Endothelial cell of umbilical vein (primary cell): ENCODE measurements at regions not wholly inside any gene's neighbourhood (a gene's known extent, or its start where the extent isn't known, plus 50 kb on each side); places are given as distances from the start of the nearest gene placed in this dataset.

Experiments used
- BruUV-seq: library from RNA; stranded (reverse); fragments of 400-500 nt; replicated peaks from 2 replicates; lab custom pipeline; 2021; lab: Mats Ljungman, UMichigan
- CTCF ChIA-PET: fragments of 300-600, 350-600 bp; sonication (Branson Sonifier 250); formaldehyde crosslinking; loops from one replicate; lab custom pipeline; 2021; ENCODE audit warnings: antibody characterized with exemption, inconsistent platforms; lab: Charles Lee
- POLR2A ChIA-PET: fragments of 300-600, 350-600 bp; sonication (Branson Sonifier 250); formaldehyde crosslinking; loops from one replicate; lab custom pipeline; 2021; ENCODE audit warnings: antibody characterized with exemption, inconsistent platforms; lab: Charles Lee
- DNase-seq: peaks from one replicate; pipeline ENCODE4 v3.0.0-alpha.2; 2011; ENCODE audit warnings: low read depth, low spot score
- FAIRE-seq: peaks from 2 replicates; lab custom pipeline; 2011; peaks lifted over from hg19 to GRCh38; lab: Jason Lieb, UNC
- H2AFZ ChIP-seq: 2 replicates; pipeline ENCODE4 v1.6.0; 2012; ENCODE audit warnings: low read depth, low read length, control low read depth, inconsistent platforms
- H3K27ac ChIP-seq: 2 replicates; pipeline ENCODE4 v1.5.1; 2011; ENCODE audit warnings: low read depth, mild to moderate bottlenecking, control low read depth, low read length, moderate library complexity; ENCODE audit not compliant: insufficient read depth
- H3K27me3 ChIP-seq, 2 experiments: 2 replicates each; pipeline versions ENCODE4 v1.6.0 to v1.6.1; 2011; ENCODE audit warnings: low read length in 2 of 2, mixed read lengths in 1 of 2; ENCODE audit not compliant: control insufficient read depth in 2 of 2, insufficient read depth in 2 of 2
- H3K36me3 ChIP-seq, 2 experiments: 2 replicates in 1 of 2; 3 replicates in 1 of 2; pipeline ENCODE4 v1.5.1; 2011; ENCODE audit warnings: low read length in 2 of 2, mild to moderate bottlenecking in 1 of 2, moderate library complexity in 1 of 2; ENCODE audit not compliant: control insufficient read depth in 2 of 2, insufficient read depth in 2 of 2; ENCODE audit errors: extremely low read depth in 1 of 2
- H3K4me1 ChIP-seq: 3 replicates; pipeline ENCODE4 v1.5.1; 2011; ENCODE audit warnings: mild to moderate bottlenecking, low read length; ENCODE audit not compliant: control insufficient read depth, insufficient read depth; ENCODE audit errors: extremely low read depth
- H3K4me2 ChIP-seq: 2 replicates; pipeline ENCODE4 v1.6.1; 2011; ENCODE audit warnings: low read length, control low read depth, mixed read lengths; ENCODE audit not compliant: insufficient read depth
- H3K4me3 ChIP-seq, 3 experiments: fragments of 200-600 bp in 1 of 3; sonication (generic), shearing (Covaris generic) in 1 of 3; replicated peaks in 1 of 3; 2 replicates each; pipeline ENCODE4 v1.5.1; 2011 to 2016; ENCODE audit warnings: control low read depth in 3 of 3, low read length in 3 of 3, mild to moderate bottlenecking in 2 of 3, inconsistent platforms in 1 of 3, low read depth in 1 of 3, moderate library complexity in 1 of 3; ENCODE audit not compliant: insufficient read depth in 1 of 3
- H3K79me2 ChIP-seq: 2 replicates; pipeline ENCODE4 v1.6.0; 2012; ENCODE audit warnings: low read length, inconsistent platforms; ENCODE audit not compliant: control insufficient read depth, insufficient read depth
- H3K9ac ChIP-seq: replicated peaks from 2 replicates; pipeline ENCODE3; 2011; ENCODE audit warnings: low read length, control low read depth; ENCODE audit not compliant: insufficient read depth; ENCODE audit errors: extremely low read depth
- H3K9me1 ChIP-seq: replicated peaks from 3 replicates; pipeline ENCODE4 v1.6.0; 2011; ENCODE audit warnings: mild to moderate bottlenecking, low read length; ENCODE audit not compliant: control insufficient read depth, insufficient read depth; ENCODE audit errors: extremely low read depth
- H3K9me3 ChIP-seq: replicated peaks from 2 replicates; pipeline ENCODE4 v1.5.1; 2012; ENCODE audit warnings: low read length, inconsistent platforms; ENCODE audit not compliant: control insufficient read depth, insufficient read depth
- H4K20me1 ChIP-seq: replicated peaks from 2 replicates; pipeline ENCODE3; 2011; ENCODE audit warnings: mild to moderate bottlenecking, low read length; ENCODE audit not compliant: control insufficient read depth, insufficient read depth; ENCODE audit errors: extremely low read depth
- CTCF ChIP-seq, 2 donors: IDR thresholded peaks; 1 replicate in 1 of 2; 2 replicates in 1 of 2; pipeline ENCODE4 v1.5.1; 2011; ENCODE audit warnings: low read length in 2 of 2, mild to moderate bottlenecking in 2 of 2, moderate library complexity in 2 of 2, control low read depth in 1 of 2, inconsistent platforms in 1 of 2, low read depth in 1 of 2; ENCODE audit not compliant: insufficient read depth in 1 of 2; ENCODE audit errors: extremely low read depth in 1 of 2
- EZH2 ChIP-seq: IDR thresholded peaks from 2 replicates; pipeline ENCODE4 v1.6.1; 2012; ENCODE audit warnings: borderline replicate concordance, low read depth, mild to moderate bottlenecking, moderate library complexity, low read length, inconsistent platforms; ENCODE audit not compliant: severe bottlenecking
- FOS ChIP-seq: IDR thresholded peaks from 2 replicates; pipeline ENCODE4 v1.6.1; 2011; ENCODE audit warnings: mild to moderate bottlenecking, low read length, moderate library complexity, borderline replicate concordance; ENCODE audit not compliant: insufficient read depth
- GATA2 ChIP-seq: IDR thresholded peaks from 2 replicates; pipeline ENCODE4 v1.7.0; 2011; ENCODE audit warnings: low read depth, mild to moderate bottlenecking, moderate library complexity, mixed read lengths, low read length; ENCODE audit not compliant: insufficient read length, insufficient read depth
- JUN ChIP-seq: IDR thresholded peaks from 2 replicates; pipeline ENCODE4 v1.6.1; 2011; ENCODE audit warnings: borderline replicate concordance, low read depth; ENCODE audit not compliant: insufficient read length, insufficient read depth
- MYC ChIP-seq: IDR thresholded peaks from one replicate; pipeline ENCODE4 v1.6.1; 2011; ENCODE audit warnings: mild to moderate bottlenecking, low read depth, low read length
- POLR2A ChIP-seq: IDR thresholded peaks from 2 replicates; pipeline ENCODE4 v1.6.1; 2012; ENCODE audit warnings: low read depth, mild to moderate bottlenecking, control low read depth, low read length
- POLR2AphosphoS5 ChIP-seq: IDR thresholded peaks from 2 replicates; pipeline ENCODE4 v1.6.1; 2012; ENCODE audit warnings: low read depth, mild to moderate bottlenecking, control low read depth, low read length, moderate library complexity; ENCODE audit not compliant: insufficient read depth
- dilution Hi-C: fragments of 300-500 bp; cut with MboI; formaldehyde crosslinking; loops from one replicate; pipeline ENCODE4 v1.15.0; 2019; ENCODE audit warnings: low sequenced_read_pairs; ENCODE audit not compliant: extremely low pct_ligation_motif_present
- intact Hi-C: fragments of 100-400 bp; cut with micrococcal nuclease; formaldehyde crosslinking; loops from one replicate; pipeline ENCODE4 v1.10.0; 2022
- TF ChIP-seq, protein P1 (sequence below): IDR thresholded peaks from 2 replicates; pipeline ENCODE4 v1.6.1; 2011; ENCODE audit not compliant: insufficient read depth, insufficient read length

- intact Hi-C loops: no loop called here
- no peaks in the 10 kb centered on the region for H4K20me1 ChIP-seq
- no peak overlapping the region for H3K4me2 ChIP-seq
- TF ChIP-seq EZH2 (no peak), MYC (no peak), GATA2 (no peak), POLR2AphosphoS5 (no peak), POLR2A (no peak), CTCF (IDR thresholded peaks at IDR 0.05; ENCODE audit: extremely low read depth in 1 of 2, insufficient read depth in 1 of 2, low read depth in 1 of 2, low read length in 2 of 2) (no peak), JUN (no peak), FOS (no peak)
- TF ChIP-seq, protein P1, sequence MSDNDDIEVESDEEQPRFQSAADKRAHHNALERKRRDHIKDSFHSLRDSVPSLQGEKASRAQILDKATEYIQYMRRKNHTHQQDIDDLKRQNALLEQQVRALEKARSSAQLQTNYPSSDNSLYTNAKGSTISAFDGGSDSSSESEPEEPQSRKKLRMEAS: no peak
- FAIRE-seq: no peak
- BruUV-seq: no TSS peak
- no peak overlapping the region for H3K27ac ChIP-seq
- ChIA-PET CTCF (no interaction called here), POLR2A (no interaction called here)
- no peaks in the 10 kb centered on the region for H3K27me3 ChIP-seq
- dilution Hi-C loops: no loop called here
- no peaks in the 10 kb centered on the region for H3K9me1 ChIP-seq
- H3K9ac ChIP-seq: no peak overlapping the region
- no peak for DNase-seq
- no peaks in the 10 kb centered on the region for H3K79me2 ChIP-seq
- H3K4me3 ChIP-seq: no peak overlapping the region
- no peak overlapping the region for H2AFZ ChIP-seq
- H3K9me3 ChIP-seq: no peaks in the 10 kb centered on the region
- no peaks in the 10 kb centered on the region for H3K4me1 ChIP-seq
- H3K36me3 ChIP-seq: no peaks in the 10 kb centered on the region
These were observed 116.0 kb downstream of the TENT4A start for GRCh38 chr5:6829150-6829784.
